ENCODE measurements at regions not wholly inside any gene's neighbourhood (a gene's known extent, or its start where the extent isn't known, plus 50 kb on each side); places are given as distances from the start of the nearest gene placed in this dataset.
A peak's percentile ranks its signal among the peaks of the same experiment; 100 is the strongest.

DNA sequence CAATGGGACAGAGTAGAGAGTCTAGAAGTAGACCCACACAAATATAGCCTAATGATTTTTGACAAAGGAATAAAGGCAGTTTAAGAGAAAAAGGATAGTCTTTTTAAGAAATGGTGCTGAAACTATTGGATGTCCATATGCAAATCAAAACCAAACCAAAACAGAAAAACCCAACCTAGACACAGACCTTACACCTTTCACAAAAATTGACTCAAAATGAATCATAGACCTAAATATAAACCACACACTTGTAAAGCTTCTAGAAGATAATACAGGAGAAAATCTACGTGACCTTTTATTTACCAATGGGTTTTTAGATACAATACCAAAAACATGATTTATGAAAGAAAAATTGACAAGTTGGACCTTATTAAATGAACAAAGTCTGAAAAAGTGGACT is 66.4 kb upstream of the MPHOSPH6 start:
- POLR2A ChIA-PET, result no interaction called here
- Histone ChIP-seq H3K27me3 (replicated peaks in 2 of 5; ENCODE audit: control insufficient read depth in 4 of 5, insufficient read depth in 5 of 5, low read length in 4 of 5) (peaks cover 0 to 4% (median 0%) of the 10 kb centered on the region in 5 experiments), H3K4me3 (ENCODE audit: control insufficient read depth in 1 of 7, extremely low read depth in 1 of 7, insufficient read depth in 4 of 7, low read depth in 2 of 7, low read length in 6 of 7) (no peak overlapping the region), H3K27ac (ENCODE audit: insufficient read depth in 1 of 2, low read depth in 1 of 2, low read length in 2 of 2, poor library complexity in 1 of 2, severe bottlenecking in 2 of 2) (no peak overlapping the region), H3K36me3 (ENCODE audit: control insufficient read depth in 4 of 4, insufficient read depth in 4 of 4, low read length in 3 of 4) (no peaks in the 10 kb centered on the region), H3K9me3 (ENCODE audit: control extremely low read depth in 1 of 5, control insufficient read depth in 4 of 5, insufficient read depth in 2 of 5, low read depth in 1 of 5, low read length in 4 of 5) (no peaks in the 10 kb centered on the region), H3K4me1 (ENCODE audit: control extremely low read depth in 1 of 4, control insufficient read depth in 4 of 4, insufficient read depth in 4 of 4, low read length in 3 of 4) (no peaks in the 10 kb centered on the region)
- DNase-seq, result no peak
- WGBS (ENCODE audit: insufficient coverage), result no CpG with 5 or more reads among the region's 1 CpG
- CTCF ChIA-PET, result no interaction called here

- no peak overlapping the region for H3K4me3 ChIP-seq (ENCODE audit: control insufficient read depth in 1 of 7, extremely low read depth in 1 of 7, insufficient read depth in 4 of 7, low read depth in 2 of 7, low read length in 6 of 7)
- 100% methylated on average over 1 of the region's 2 CpGs for WGBS (ENCODE audit: insufficient coverage)
- no peaks in the 10 kb centered on the region for H3K36me3 ChIP-seq (ENCODE audit: control insufficient read depth in 4 of 4, insufficient read depth in 4 of 4, low read length in 3 of 4)
- no peak overlapping the region for H3K27ac ChIP-seq (ENCODE audit: insufficient read depth in 1 of 2, low read depth in 1 of 2, low read length in 2 of 2, poor library complexity in 1 of 2, severe bottlenecking in 2 of 2)
- CTCF ChIA-PET, result no interaction called here
- DNase-seq, result no peak
- no peaks in the 10 kb centered on the region for H3K4me1 ChIP-seq (ENCODE audit: control extremely low read depth in 1 of 4, control insufficient read depth in 4 of 4, insufficient read depth in 4 of 4, low read length in 3 of 4)
- peaks cover 0 to 3% (median 0%) of the 10 kb centered on the region in 5 experiments for H3K27me3 ChIP-seq (replicated peaks in 2 of 5; ENCODE audit: control insufficient read depth in 4 of 5, insufficient read depth in 5 of 5, low read length in 4 of 5)
- no peaks in the 10 kb centered on the region for H3K9me3 ChIP-seq (ENCODE audit: control extremely low read depth in 1 of 5, control insufficient read depth in 4 of 5, insufficient read depth in 2 of 5, low read depth in 1 of 5, low read length in 4 of 5)
- POLR2A ChIA-PET, result interaction anchor here (1.1 kb wide), 1 partner anchor 9 kb away, joined by 3 read pairs; no protein-coding TSS in a partner anchor
Observed at GRCh38 chr16:82232806-82233205, 62.8 kb upstream of the MPHOSPH6 start.

GRCh38 chr16:82231008-82231787 is 61.2 kb upstream of the MPHOSPH6 start:
- no peaks in the 10 kb centered on the region for H3K36me3 ChIP-seq (ENCODE audit: control insufficient read depth in 4 of 4, insufficient read depth in 4 of 4, low read length in 3 of 4)
- H3K27ac ChIP-seq (ENCODE audit: insufficient read depth in 1 of 2, low read depth in 1 of 2, low read length in 2 of 2, poor library complexity in 1 of 2, severe bottlenecking in 2 of 2), result no peak overlapping the region
- no peak overlapping the region for H3K4me3 ChIP-seq (ENCODE audit: control insufficient read depth in 1 of 7, extremely low read depth in 1 of 7, insufficient read depth in 4 of 7, low read depth in 2 of 7, low read length in 6 of 7)
- peaks cover 0 to 7% (median 0%) of the 10 kb centered on the region in 5 experiments for H3K27me3 ChIP-seq (replicated peaks in 2 of 5; ENCODE audit: control insufficient read depth in 4 of 5, insufficient read depth in 5 of 5, low read length in 4 of 5)
- 94% methylated on average over 3 of the region's 6 CpGs for WGBS (ENCODE audit: insufficient coverage)
- CTCF ChIA-PET, result interaction anchor here (0.6 to 2.4 kb wide), 8 partner anchors 17 to 342 kb away, joined by 3 to 19 read pairs (median 3); no protein-coding TSS in a partner anchor
- POLR2A ChIA-PET, result no interaction called here
- no peaks in the 10 kb centered on the region for H3K4me1 ChIP-seq (ENCODE audit: control extremely low read depth in 1 of 4, control insufficient read depth in 4 of 4, insufficient read depth in 4 of 4, low read length in 3 of 4)
- H3K9me3 ChIP-seq (ENCODE audit: control extremely low read depth in 1 of 5, control insufficient read depth in 4 of 5, insufficient read depth in 2 of 5, low read depth in 1 of 5, low read length in 4 of 5), result no peaks in the 10 kb centered on the region
- DNase-seq, result no peak

GRCh38 chr16:82229800-82230619 is 60.0 kb upstream of the MPHOSPH6 start:
- peak; percentile 38 to 58 (median 44) for DNase-seq
- H3K4me1 ChIP-seq (ENCODE audit: control extremely low read depth in 1 of 4, control insufficient read depth in 4 of 4, insufficient read depth in 4 of 4, low read length in 3 of 4), result no peaks in the 10 kb centered on the region
- peaks cover 0 to 6% (median 0%) of the 10 kb centered on the region in 5 experiments for H3K27me3 ChIP-seq (replicated peaks in 2 of 5; ENCODE audit: control insufficient read depth in 4 of 5, insufficient read depth in 5 of 5, low read length in 4 of 5)
- H3K9me3 ChIP-seq (ENCODE audit: control extremely low read depth in 1 of 5, control insufficient read depth in 4 of 5, insufficient read depth in 2 of 5, low read depth in 1 of 5, low read length in 4 of 5), result no peaks in the 10 kb centered on the region
- WGBS (ENCODE audit: insufficient coverage), result 13% methylated on average over 3 of the region's 6 CpGs
- CTCF ChIA-PET, result interaction anchor here (0.7 to 2.4 kb wide), 9 partner anchors 15 to 341 kb away, joined by 3 to 19 read pairs (median 3); no protein-coding TSS in a partner anchor
- H3K4me3 ChIP-seq (ENCODE audit: control insufficient read depth in 1 of 7, extremely low read depth in 1 of 7, insufficient read depth in 4 of 7, low read depth in 2 of 7, low read length in 6 of 7), result no peak overlapping the region
- POLR2A ChIA-PET, result no interaction called here
- no peak overlapping the region for H3K27ac ChIP-seq (ENCODE audit: insufficient read depth in 1 of 2, low read depth in 1 of 2, low read length in 2 of 2, poor library complexity in 1 of 2, severe bottlenecking in 2 of 2)
- H3K36me3 ChIP-seq (ENCODE audit: control insufficient read depth in 4 of 4, insufficient read depth in 4 of 4, low read length in 3 of 4), result no peaks in the 10 kb centered on the region

DNA sequence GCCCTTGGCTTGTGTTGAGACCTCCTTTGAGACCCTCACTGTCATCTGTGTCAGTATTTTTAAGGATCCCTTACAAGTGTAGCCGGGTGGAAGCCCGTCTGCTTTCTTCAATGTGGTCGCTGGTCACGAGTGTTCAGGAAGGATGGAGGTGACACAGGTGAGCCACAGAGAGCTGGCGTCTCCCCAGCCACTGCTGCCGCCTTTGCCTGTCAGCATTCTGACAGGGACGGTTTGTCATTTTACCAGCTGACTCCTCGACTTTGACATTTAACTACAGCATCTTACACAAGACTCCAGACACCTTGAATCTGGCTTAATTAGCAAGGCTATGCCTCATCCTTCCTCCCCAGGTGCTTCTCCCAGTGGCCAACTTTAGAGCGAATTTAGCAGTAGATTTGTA is 56.3 kb upstream of the MPHOSPH6 start:
- 56% methylated on average over 8 of the region's 9 CpGs for WGBS (ENCODE audit: insufficient coverage)
- no peak overlapping the region for H3K27ac ChIP-seq (ENCODE audit: insufficient read depth in 1 of 2, low read depth in 1 of 2, low read length in 2 of 2, poor library complexity in 1 of 2, severe bottlenecking in 2 of 2)
- H3K9me3 ChIP-seq (ENCODE audit: control extremely low read depth in 1 of 5, control insufficient read depth in 4 of 5, insufficient read depth in 2 of 5, low read depth in 1 of 5, low read length in 4 of 5), result no peaks in the 10 kb centered on the region
- no peak overlapping the region for H3K4me3 ChIP-seq (ENCODE audit: control insufficient read depth in 1 of 7, extremely low read depth in 1 of 7, insufficient read depth in 4 of 7, low read depth in 2 of 7, low read length in 6 of 7)
- ChIA-PET CTCF (interaction anchor here (1.1 to 1.8 kb wide), 3 partner anchors 8 to 15 kb away, joined by 3 to 5 read pairs (median 4); no protein-coding TSS in a partner anchor), POLR2A (no interaction called here)
- peaks cover 0 to 6% (median 0%) of the 10 kb centered on the region in 5 experiments for H3K27me3 ChIP-seq (replicated peaks in 2 of 5; ENCODE audit: control insufficient read depth in 4 of 5, insufficient read depth in 5 of 5, low read length in 4 of 5)
- no peak for DNase-seq
- no peaks in the 10 kb centered on the region for H3K4me1 ChIP-seq (ENCODE audit: control extremely low read depth in 1 of 4, control insufficient read depth in 4 of 4, insufficient read depth in 4 of 4, low read length in 3 of 4)
- H3K36me3 ChIP-seq (ENCODE audit: control insufficient read depth in 4 of 4, insufficient read depth in 4 of 4, low read length in 3 of 4), result no peaks in the 10 kb centered on the region

- no peak overlapping the region for H3K27ac ChIP-seq (ENCODE audit: insufficient read depth in 1 of 2, low read depth in 1 of 2, low read length in 2 of 2, poor library complexity in 1 of 2, severe bottlenecking in 2 of 2)
- no peak for DNase-seq
- no peaks in the 10 kb centered on the region for H3K36me3 ChIP-seq (ENCODE audit: control insufficient read depth in 4 of 4, insufficient read depth in 4 of 4, low read length in 3 of 4)
- H3K4me1 ChIP-seq (ENCODE audit: control extremely low read depth in 1 of 4, control insufficient read depth in 4 of 4, insufficient read depth in 4 of 4, low read length in 3 of 4), result no peaks in the 10 kb centered on the region
- H3K9me3 ChIP-seq (ENCODE audit: control extremely low read depth in 1 of 5, control insufficient read depth in 4 of 5, insufficient read depth in 2 of 5, low read depth in 1 of 5, low read length in 4 of 5), result no peaks in the 10 kb centered on the region
- peaks cover 0 to 6% (median 0%) of the 10 kb centered on the region in 5 experiments for H3K27me3 ChIP-seq (replicated peaks in 2 of 5; ENCODE audit: control insufficient read depth in 4 of 5, insufficient read depth in 5 of 5, low read length in 4 of 5)
- 100% methylated on average over 2 of the region's 2 CpGs for WGBS (ENCODE audit: insufficient coverage)
- ChIA-PET POLR2A (no interaction called here), CTCF (interaction anchor here (0.6 to 1.8 kb wide), 4 partner anchors 9 to 494 kb away, joined by 3 to 5 read pairs (median 4); no protein-coding TSS in a partner anchor)
- H3K4me3 ChIP-seq (ENCODE audit: control insufficient read depth in 1 of 7, extremely low read depth in 1 of 7, insufficient read depth in 4 of 7, low read depth in 2 of 7, low read length in 6 of 7), result no peak overlapping the region
Observed at GRCh38 chr16:82224821-82225220, 54.8 kb upstream of the MPHOSPH6 start.

DNA sequence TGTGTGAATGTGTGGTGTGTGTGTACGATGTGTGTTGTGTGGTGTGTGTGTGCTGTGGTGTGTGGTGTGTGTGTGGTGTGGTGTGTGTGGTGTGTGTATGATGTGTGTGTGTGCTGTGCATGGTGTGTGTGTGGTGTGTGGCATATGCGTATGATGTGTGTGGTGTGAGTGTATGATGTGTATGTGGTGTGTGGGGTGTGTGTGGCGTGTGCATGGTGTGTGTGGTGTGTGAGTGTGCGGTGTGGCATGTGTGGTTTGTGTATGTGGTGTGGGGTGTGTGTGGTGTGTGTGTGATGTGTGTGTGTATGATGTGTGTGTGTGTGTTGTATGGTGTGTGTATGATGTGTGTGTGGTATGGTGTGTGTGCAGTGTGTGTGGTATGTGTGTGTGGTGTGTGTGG is 50.5 kb upstream of the MPHOSPH6 start:
- Histone ChIP-seq H3K4me3 (ENCODE audit: control insufficient read depth in 1 of 7, extremely low read depth in 1 of 7, insufficient read depth in 4 of 7, low read depth in 2 of 7, low read length in 6 of 7) (no peak overlapping the region), H3K9me3 (ENCODE audit: control extremely low read depth in 1 of 5, control insufficient read depth in 4 of 5, insufficient read depth in 2 of 5, low read depth in 1 of 5, low read length in 4 of 5) (no peaks in the 10 kb centered on the region), H3K4me1 (ENCODE audit: control extremely low read depth in 1 of 4, control insufficient read depth in 4 of 4, insufficient read depth in 4 of 4, low read length in 3 of 4) (no peaks in the 10 kb centered on the region), H3K36me3 (ENCODE audit: control insufficient read depth in 4 of 4, insufficient read depth in 4 of 4, low read length in 3 of 4) (no peaks in the 10 kb centered on the region), H3K27me3 (replicated peaks in 2 of 5; ENCODE audit: control insufficient read depth in 4 of 5, insufficient read depth in 5 of 5, low read length in 4 of 5) (peaks cover 0 to 3% (median 0%) of the 10 kb centered on the region in 5 experiments), H3K27ac (ENCODE audit: insufficient read depth in 1 of 2, low read depth in 1 of 2, low read length in 2 of 2, poor library complexity in 1 of 2, severe bottlenecking in 2 of 2) (no peak overlapping the region)
- no peak for DNase-seq
- ChIA-PET CTCF (no interaction called here), POLR2A (no interaction called here)
- WGBS (ENCODE audit: insufficient coverage), result 100% methylated on average over 2 of the region's 4 CpGs
